ENCODE measurements at regions not wholly inside any gene's neighbourhood (a gene's known extent, or its start where the extent isn't known, plus 50 kb on each side); places are given as distances from the start of the nearest gene placed in this dataset.

- H3F3A ChIP-seq (ENCODE audit: insufficient read depth), result no peaks in the 10 kb centered on the region
- no peaks in the 10 kb centered on the region for H3K27me3 ChIP-seq (ENCODE audit: low read length)
- no peaks in the 10 kb centered on the region for H3K9me2 ChIP-seq (replicated peaks; ENCODE audit: insufficient read depth, low read length)
- H3K36me3 ChIP-seq (ENCODE audit: low read length), result no peaks in the 10 kb centered on the region
- H2AFZ ChIP-seq (ENCODE audit: low read depth, low read length, severe bottlenecking), result peak overlapping the region; percentile 30
- H3K27ac ChIP-seq (ENCODE audit: low read depth, low read length), result peak overlapping the region; percentile 90
- TF ChIP-seq, protein P1, sequence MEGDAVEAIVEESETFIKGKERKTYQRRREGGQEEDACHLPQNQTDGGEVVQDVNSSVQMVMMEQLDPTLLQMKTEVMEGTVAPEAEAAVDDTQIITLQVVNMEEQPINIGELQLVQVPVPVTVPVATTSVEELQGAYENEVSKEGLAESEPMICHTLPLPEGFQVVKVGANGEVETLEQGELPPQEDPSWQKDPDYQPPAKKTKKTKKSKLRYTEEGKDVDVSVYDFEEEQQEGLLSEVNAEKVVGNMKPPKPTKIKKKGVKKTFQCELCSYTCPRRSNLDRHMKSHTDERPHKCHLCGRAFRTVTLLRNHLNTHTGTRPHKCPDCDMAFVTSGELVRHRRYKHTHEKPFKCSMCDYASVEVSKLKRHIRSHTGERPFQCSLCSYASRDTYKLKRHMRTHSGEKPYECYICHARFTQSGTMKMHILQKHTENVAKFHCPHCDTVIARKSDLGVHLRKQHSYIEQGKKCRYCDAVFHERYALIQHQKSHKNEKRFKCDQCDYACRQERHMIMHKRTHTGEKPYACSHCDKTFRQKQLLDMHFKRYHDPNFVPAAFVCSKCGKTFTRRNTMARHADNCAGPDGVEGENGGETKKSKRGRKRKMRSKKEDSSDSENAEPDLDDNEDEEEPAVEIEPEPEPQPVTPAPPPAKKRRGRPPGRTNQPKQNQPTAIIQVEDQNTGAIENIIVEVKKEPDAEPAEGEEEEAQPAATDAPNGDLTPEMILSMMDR (IDR thresholded peaks at IDR 0.05; ENCODE audit: insufficient read depth, low read length, poor library complexity, severe bottlenecking), result no peak
- TF ChIP-seq EZH2phosphoT487 (conservative IDR thresholded peaks at IDR 0.05; ENCODE audit: low read length), result no peak
- no peaks in the 10 kb centered on the region for H3K79me2 ChIP-seq (ENCODE audit: insufficient read depth, low read length)
- H3K9ac ChIP-seq (ENCODE audit: low read length), result no peak overlapping the region
- no peaks in the 10 kb centered on the region for H3K9me3 ChIP-seq (ENCODE audit: insufficient read depth, low read length)
- no peak overlapping the region for H3K4me3 ChIP-seq (ENCODE audit: insufficient read depth, low read length, poor library complexity, severe bottlenecking)
- H3K4me2 ChIP-seq (ENCODE audit: low read depth, low read length, poor library complexity, severe bottlenecking), result peak overlapping the region; percentile 58
- no peaks in the 10 kb centered on the region for H4K20me1 ChIP-seq (ENCODE audit: low read depth, low read length)
These were observed 462.3 kb downstream of the GABRG2 start for GRCh38 chr5:162529886-162530285.

- TF ChIP-seq, protein P1 (IDR thresholded peaks at IDR 0.05; ENCODE audit: insufficient read depth, low read length, poor library complexity, severe bottlenecking), result no peak
- no peak for TF ChIP-seq EZH2phosphoT487 (conservative IDR thresholded peaks at IDR 0.05; ENCODE audit: low read length)
- Histone ChIP-seq H3K36me3 (ENCODE audit: low read length) (no peaks in the 10 kb centered on the region), H4K20me1 (ENCODE audit: low read depth, low read length) (no peaks in the 10 kb centered on the region), H3K79me2 (ENCODE audit: insufficient read depth, low read length) (no peaks in the 10 kb centered on the region), H2AFZ (ENCODE audit: low read depth, low read length, severe bottlenecking) (no peak overlapping the region), H3K27ac (ENCODE audit: low read depth, low read length) (no peak overlapping the region), H3F3A (ENCODE audit: insufficient read depth) (no peaks in the 10 kb centered on the region), H3K4me2 (ENCODE audit: low read depth, low read length, poor library complexity, severe bottlenecking) (no peak overlapping the region), H3K9me3 (ENCODE audit: insufficient read depth, low read length) (no peaks in the 10 kb centered on the region), H3K4me3 (ENCODE audit: insufficient read depth, low read length, poor library complexity, severe bottlenecking) (no peak overlapping the region), H3K9me2 (replicated peaks; ENCODE audit: insufficient read depth, low read length) (no peaks in the 10 kb centered on the region), H3K9ac (ENCODE audit: low read length) (no peak overlapping the region), H3K27me3 (ENCODE audit: low read length) (no peaks in the 10 kb centered on the region)
These were observed 475.9 kb downstream of the GABRG2 start for GRCh38 chr5:162543437-162543836.

GRCh38 chr5:162544905-162545304 lies 477.3 kb downstream of the GABRG2 start:
- Histone ChIP-seq H3K36me3 (ENCODE audit: low read length) (no peaks in the 10 kb centered on the region), H4K20me1 (ENCODE audit: low read depth, low read length) (no peaks in the 10 kb centered on the region), H3F3A (ENCODE audit: insufficient read depth) (no peaks in the 10 kb centered on the region), H3K9me2 (replicated peaks; ENCODE audit: insufficient read depth, low read length) (no peaks in the 10 kb centered on the region), H3K4me3 (ENCODE audit: insufficient read depth, low read length, poor library complexity, severe bottlenecking) (no peak overlapping the region), H3K79me2 (ENCODE audit: insufficient read depth, low read length) (no peaks in the 10 kb centered on the region), H3K27me3 (ENCODE audit: low read length) (no peaks in the 10 kb centered on the region), H2AFZ (ENCODE audit: low read depth, low read length, severe bottlenecking) (no peak overlapping the region), H3K27ac (ENCODE audit: low read depth, low read length) (no peak overlapping the region), H3K9ac (ENCODE audit: low read length) (no peak overlapping the region), H3K4me2 (ENCODE audit: low read depth, low read length, poor library complexity, severe bottlenecking) (no peak overlapping the region), H3K9me3 (ENCODE audit: insufficient read depth, low read length) (no peaks in the 10 kb centered on the region)
- no peak for TF ChIP-seq EZH2phosphoT487 (conservative IDR thresholded peaks at IDR 0.05; ENCODE audit: low read length)
- TF ChIP-seq, protein P1 (IDR thresholded peaks at IDR 0.05; ENCODE audit: insufficient read depth, low read length, poor library complexity, severe bottlenecking), result no peak

Measured in SU-DHL-6 (cell line).